ENCODE measurements at regions not wholly inside any gene's neighbourhood (a gene's known extent, or its start where the extent isn't known, plus 50 kb on each side); places are given as distances from the start of the nearest gene placed in this dataset.
A peak's percentile ranks its signal among the peaks of the same experiment; 100 is the strongest.

DNA sequence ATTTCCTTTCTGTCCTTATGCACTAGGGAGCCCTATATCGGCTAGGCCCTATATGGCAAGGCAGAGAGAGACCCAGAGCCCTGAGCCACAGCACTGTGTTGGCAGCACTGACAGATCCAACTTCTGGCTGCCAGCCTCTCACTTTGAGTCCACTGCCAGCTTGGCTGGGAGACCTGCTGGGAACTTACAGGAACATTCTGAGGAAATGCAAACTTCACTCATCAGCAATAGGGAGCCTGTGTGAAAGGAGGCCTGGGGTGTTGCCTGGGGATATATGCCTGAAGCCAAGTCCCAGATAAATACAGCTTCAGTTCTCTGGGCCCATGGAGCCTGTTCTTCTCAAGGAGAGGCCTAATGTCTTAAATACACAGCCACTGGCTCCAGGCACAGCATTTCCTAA is 78.0 kb downstream of the ADRB2 start:
- peaks cover 14% of the 10 kb centered on the region for H3K4me1 ChIP-seq (ENCODE audit: control insufficient read depth, insufficient read depth, low read length)
- H3K9ac ChIP-seq (ENCODE audit: low read length), result no peak overlapping the region
- H3K27ac ChIP-seq (ENCODE audit: low read depth, low read length), result peak overlapping the region; percentile 72
- H3K27me3 ChIP-seq (ENCODE audit: control insufficient read depth, insufficient read depth, low read length), result no peaks in the 10 kb centered on the region
- H3K36me3 ChIP-seq (ENCODE audit: control insufficient read depth, insufficient read depth, low read length), result no peaks in the 10 kb centered on the region
- H3K4me3 ChIP-seq (ENCODE audit: low read length), result no peak overlapping the region

DNA sequence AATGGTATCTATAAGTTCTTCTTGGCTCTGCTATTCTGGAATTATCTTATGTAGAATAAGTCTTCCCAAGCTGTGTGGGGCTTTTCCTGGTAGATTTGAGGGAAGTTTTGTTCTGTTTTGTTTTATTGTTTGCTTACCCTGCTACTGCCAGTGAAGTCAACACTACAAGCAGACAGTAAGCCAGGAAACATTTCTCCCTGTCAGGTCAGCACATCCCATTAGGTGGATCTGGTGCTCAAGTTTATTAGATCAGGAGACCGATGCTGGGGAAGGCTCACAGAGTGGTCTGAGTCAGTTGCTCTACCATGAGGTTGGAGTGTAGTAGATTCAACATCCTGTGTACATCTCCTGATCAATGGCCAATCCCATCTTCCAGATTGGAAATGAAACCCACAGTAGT is 79.1 kb downstream of the ADRB2 start:
- Histone ChIP-seq H3K4me3 (ENCODE audit: low read length) (no peak overlapping the region), H3K27me3 (ENCODE audit: control insufficient read depth, insufficient read depth, low read length) (no peaks in the 10 kb centered on the region), H3K9ac (ENCODE audit: low read length) (no peak overlapping the region), H3K4me1 (ENCODE audit: control insufficient read depth, insufficient read depth, low read length) (peaks cover 14% of the 10 kb centered on the region), H3K27ac (ENCODE audit: low read depth, low read length) (peak overlapping the region; percentile 53), H3K36me3 (ENCODE audit: control insufficient read depth, insufficient read depth, low read length) (no peaks in the 10 kb centered on the region)

DNA sequence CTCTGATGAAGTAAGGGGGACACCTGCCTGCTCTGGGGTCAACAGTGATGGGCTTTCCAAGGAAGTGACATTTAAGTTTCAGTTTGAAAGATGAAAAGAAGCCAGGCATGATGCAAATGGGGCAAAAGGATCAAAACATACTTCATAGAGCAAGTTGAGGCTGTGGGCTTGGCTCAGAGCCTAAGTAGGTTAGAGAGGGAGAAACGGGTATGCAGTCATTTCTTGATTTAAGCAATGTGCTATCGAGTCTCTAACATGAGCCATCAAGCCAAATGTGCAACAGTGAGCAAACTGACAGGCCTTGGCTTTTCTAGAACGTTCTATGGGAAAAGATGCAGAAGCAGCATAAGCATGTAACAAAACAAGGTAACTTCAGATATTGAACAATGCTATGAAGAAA is 80.6 kb downstream of the ADRB2 start:
- peaks cover 14% of the 10 kb centered on the region for H3K4me1 ChIP-seq (ENCODE audit: control insufficient read depth, insufficient read depth, low read length)
- H3K4me3 ChIP-seq (ENCODE audit: low read length), result no peak overlapping the region

DNA sequence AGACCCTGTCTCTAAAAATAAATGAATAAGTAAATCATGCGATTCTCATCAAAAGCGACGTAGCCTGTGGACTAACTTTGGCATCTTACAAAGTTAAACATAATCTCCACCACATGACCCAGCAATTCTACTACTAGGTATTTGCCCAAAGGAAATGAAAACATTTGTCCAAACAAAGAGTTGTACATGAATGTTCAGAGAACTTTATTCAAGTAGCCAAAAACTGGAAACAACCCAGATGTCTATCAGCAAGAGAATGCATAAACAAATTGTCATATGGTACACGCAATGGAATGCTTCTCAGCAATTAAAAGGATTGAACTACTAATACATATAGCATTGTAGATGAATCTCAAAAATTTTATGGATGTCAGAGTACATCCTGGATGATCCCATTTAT is 82.6 kb downstream of the ADRB2 start:
- no peaks in the 10 kb centered on the region for H3K27me3 ChIP-seq (ENCODE audit: control insufficient read depth, insufficient read depth, low read length)
- no peak overlapping the region for H3K27ac ChIP-seq (ENCODE audit: low read depth, low read length)
- H3K4me3 ChIP-seq (ENCODE audit: low read length), result no peak overlapping the region
- peaks cover 12% of the 10 kb centered on the region for H3K4me1 ChIP-seq (ENCODE audit: control insufficient read depth, insufficient read depth, low read length)
- no peak overlapping the region for H3K9ac ChIP-seq (ENCODE audit: low read length)
- H3K36me3 ChIP-seq (ENCODE audit: control insufficient read depth, insufficient read depth, low read length), result no peaks in the 10 kb centered on the region

More for the DNA sequence above, 80.6 kb downstream of the ADRB2 start:
- no peak overlapping the region for H3K9ac ChIP-seq (ENCODE audit: low read length)
- H3K27ac ChIP-seq (ENCODE audit: low read depth, low read length), result no peak overlapping the region
- no peaks in the 10 kb centered on the region for H3K27me3 ChIP-seq (ENCODE audit: control insufficient read depth, insufficient read depth, low read length)
- no peaks in the 10 kb centered on the region for H3K36me3 ChIP-seq (ENCODE audit: control insufficient read depth, insufficient read depth, low read length)

DNA sequence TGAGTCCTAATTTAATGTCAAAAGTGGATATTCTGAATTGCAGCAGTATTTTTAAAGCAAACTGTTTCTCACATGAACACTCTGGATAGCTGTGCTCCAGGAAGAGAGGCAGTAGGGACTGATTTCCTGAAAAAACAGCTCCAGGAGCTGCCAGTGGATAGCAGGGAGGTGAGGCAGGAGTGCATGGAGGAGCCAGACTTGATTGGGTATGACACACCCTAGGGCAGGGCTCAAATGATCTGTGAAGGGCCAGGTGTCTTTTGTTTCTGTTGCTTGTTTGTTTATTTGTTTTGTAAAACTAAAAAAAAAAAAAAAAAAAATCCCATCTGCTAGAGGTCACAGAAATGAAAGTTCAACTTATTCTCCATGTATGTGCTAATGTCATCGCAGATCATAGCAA is 83.4 kb downstream of the ADRB2 start:
- Histone ChIP-seq H3K27me3 (ENCODE audit: control insufficient read depth, insufficient read depth, low read length) (no peaks in the 10 kb centered on the region), H3K4me3 (ENCODE audit: low read length) (no peak overlapping the region), H3K27ac (ENCODE audit: low read depth, low read length) (no peak overlapping the region), H3K4me1 (ENCODE audit: control insufficient read depth, insufficient read depth, low read length) (peaks cover 11% of the 10 kb centered on the region), H3K36me3 (ENCODE audit: control insufficient read depth, insufficient read depth, low read length) (no peaks in the 10 kb centered on the region), H3K9ac (ENCODE audit: low read length) (no peak overlapping the region)

DNA sequence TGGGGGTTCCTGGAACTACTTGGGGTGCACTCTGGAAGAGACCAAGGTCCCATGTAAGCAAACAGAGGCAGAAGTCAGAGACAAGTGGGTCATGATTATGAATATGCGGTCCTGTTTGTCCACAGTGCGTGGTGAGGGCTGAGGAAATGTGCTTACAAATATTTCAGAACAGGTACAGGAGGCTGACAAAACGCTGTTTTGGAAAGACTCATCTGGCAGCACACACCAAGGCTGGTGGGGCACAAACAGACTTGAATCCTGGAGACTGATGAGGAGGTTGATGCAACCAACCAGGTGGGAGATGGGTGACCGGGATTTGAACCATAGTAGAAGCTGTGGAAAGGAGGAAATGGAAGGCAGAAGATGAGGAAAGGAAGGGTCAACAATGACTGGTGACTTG is 83.8 kb downstream of the ADRB2 start:
- Histone ChIP-seq H3K4me3 (ENCODE audit: low read length) (no peak overlapping the region), H3K9ac (ENCODE audit: low read length) (no peak overlapping the region), H3K27me3 (ENCODE audit: control insufficient read depth, insufficient read depth, low read length) (no peaks in the 10 kb centered on the region), H3K4me1 (ENCODE audit: control insufficient read depth, insufficient read depth, low read length) (peaks cover 7% of the 10 kb centered on the region), H3K27ac (ENCODE audit: low read depth, low read length) (no peak overlapping the region), H3K36me3 (ENCODE audit: control insufficient read depth, insufficient read depth, low read length) (no peaks in the 10 kb centered on the region)

DNA sequence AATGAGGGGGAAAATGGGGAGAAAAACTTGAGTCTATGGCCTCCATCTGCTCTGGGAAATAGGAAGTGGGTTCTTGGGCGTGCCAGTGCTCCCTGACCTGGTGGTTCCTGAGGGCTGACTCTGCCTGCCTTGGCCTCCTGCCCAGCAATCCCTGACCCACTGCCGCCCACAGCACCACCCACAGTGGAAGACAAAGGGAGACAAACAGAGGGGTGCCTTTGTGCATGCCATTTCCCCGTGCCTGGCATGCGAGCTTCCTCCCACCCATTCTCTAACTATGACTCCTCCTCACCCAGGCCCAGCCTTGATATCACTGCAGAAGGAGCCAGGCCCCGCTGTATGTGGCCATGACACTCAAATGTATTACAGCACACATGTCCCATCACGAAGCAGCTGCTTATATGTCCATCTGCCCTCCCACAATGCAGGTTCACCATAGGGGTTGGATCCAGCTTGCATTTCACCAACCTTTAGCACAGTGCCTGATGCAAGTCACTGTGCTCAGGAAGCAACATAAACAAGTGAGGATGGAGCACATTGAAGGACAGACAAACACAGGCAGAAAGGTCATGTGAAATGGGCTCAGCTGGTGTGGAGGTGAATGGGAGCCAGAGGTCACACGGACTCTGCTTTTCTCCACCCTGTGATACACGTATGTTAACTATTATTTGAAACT is 84.4 kb downstream of the ADRB2 start:
- H3K27me3 ChIP-seq (ENCODE audit: control insufficient read depth, insufficient read depth, low read length), result no peaks in the 10 kb centered on the region
- no peak overlapping the region for H3K27ac ChIP-seq (ENCODE audit: low read depth, low read length)
- H3K9ac ChIP-seq (ENCODE audit: low read length), result no peak overlapping the region
- H3K4me1 ChIP-seq (ENCODE audit: control insufficient read depth, insufficient read depth, low read length), result peaks cover 1% of the 10 kb centered on the region
- H3K36me3 ChIP-seq (ENCODE audit: control insufficient read depth, insufficient read depth, low read length), result no peaks in the 10 kb centered on the region
- H3K4me3 ChIP-seq (ENCODE audit: low read length), result no peak overlapping the region

DNA sequence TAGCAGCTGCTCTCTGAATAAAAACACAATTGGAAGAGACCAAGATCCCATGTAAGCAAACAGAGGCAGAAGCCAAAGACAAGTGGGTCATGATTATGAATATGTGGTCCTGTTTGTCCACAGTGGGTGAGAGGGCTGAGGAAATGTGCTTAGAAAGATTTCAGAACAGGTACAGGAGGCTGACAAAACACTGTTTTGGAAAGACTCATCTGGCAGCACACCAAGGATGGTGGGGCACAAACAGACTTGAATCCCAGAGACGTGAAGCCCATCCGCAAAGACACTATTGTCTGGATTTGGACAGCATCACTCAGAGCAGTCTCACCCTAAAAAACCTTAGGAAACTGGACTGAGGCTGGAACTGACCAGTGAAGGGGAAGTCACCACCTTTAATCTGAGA is 85.0 kb downstream of the ADRB2 start:
- H3K9ac ChIP-seq (ENCODE audit: low read length), result no peak overlapping the region
- no peak overlapping the region for H3K27ac ChIP-seq (ENCODE audit: low read depth, low read length)
- H3K4me3 ChIP-seq (ENCODE audit: low read length), result no peak overlapping the region
- no peaks in the 10 kb centered on the region for H3K4me1 ChIP-seq (ENCODE audit: control insufficient read depth, insufficient read depth, low read length)
- H3K27me3 ChIP-seq (ENCODE audit: control insufficient read depth, insufficient read depth, low read length), result no peaks in the 10 kb centered on the region
- no peaks in the 10 kb centered on the region for H3K36me3 ChIP-seq (ENCODE audit: control insufficient read depth, insufficient read depth, low read length)

DNA sequence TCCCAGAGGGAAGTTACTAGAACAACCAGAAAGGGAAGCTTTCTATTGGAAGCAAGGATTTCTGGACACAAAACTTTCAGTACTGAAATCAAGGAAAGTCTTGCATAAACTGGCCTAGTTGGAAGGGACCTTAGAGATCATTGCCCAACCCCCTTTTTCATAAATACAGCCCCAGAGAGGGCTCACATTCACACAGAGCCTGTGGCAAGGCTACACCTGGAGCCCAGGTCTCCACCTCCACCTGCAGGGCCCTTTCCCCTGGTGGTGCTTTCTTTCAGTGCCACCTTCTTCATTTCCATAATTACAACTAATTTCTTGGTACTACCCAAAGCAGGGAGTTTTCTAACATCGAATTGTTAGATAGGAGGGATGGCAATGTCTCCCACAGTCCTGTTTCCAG is 85.7 kb downstream of the ADRB2 start:
- Histone ChIP-seq H3K36me3 (ENCODE audit: control insufficient read depth, insufficient read depth, low read length) (no peaks in the 10 kb centered on the region), H3K4me3 (ENCODE audit: low read length) (no peak overlapping the region), H3K4me1 (ENCODE audit: control insufficient read depth, insufficient read depth, low read length) (no peaks in the 10 kb centered on the region), H3K9ac (ENCODE audit: low read length) (no peak overlapping the region), H3K27ac (ENCODE audit: low read depth, low read length) (no peak overlapping the region), H3K27me3 (ENCODE audit: control insufficient read depth, insufficient read depth, low read length) (no peaks in the 10 kb centered on the region)

DNA sequence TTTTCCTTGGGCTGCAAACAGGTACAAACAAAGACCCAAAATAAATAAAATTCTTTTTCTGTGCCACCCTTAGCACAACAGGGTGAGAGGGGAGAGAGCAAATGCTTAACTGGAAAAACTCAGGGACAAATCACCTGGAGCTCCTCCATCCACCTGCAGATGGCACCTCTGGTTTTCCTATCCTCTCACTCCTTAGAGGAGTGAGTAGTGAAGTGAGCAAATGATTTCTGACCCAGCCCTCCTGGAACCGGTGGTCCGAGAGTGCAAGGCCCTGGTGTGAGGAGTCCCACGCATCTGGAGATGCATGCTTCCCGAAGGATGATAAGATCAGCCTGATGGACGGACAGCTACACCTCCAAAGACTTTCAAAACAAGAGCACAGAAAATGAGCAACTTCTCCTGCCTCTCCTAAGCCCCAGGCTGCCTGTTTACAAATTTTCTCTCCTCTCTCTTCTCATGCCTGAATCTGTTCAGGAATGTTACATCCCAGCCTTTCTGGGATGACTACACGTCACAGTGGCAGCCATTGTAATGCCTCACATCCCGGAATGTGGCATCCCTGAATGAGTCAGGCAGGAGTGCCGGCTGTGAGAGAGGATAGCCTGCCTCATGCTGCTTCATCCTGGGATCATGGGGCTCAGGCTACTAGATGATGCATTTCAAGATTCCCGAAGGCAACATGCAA is 86.4 kb downstream of the ADRB2 start:
- Histone ChIP-seq H3K4me3 (ENCODE audit: low read length) (no peak overlapping the region), H3K27ac (ENCODE audit: low read depth, low read length) (no peak overlapping the region), H3K36me3 (ENCODE audit: control insufficient read depth, insufficient read depth, low read length) (no peaks in the 10 kb centered on the region), H3K4me1 (ENCODE audit: control insufficient read depth, insufficient read depth, low read length) (no peaks in the 10 kb centered on the region), H3K27me3 (ENCODE audit: control insufficient read depth, insufficient read depth, low read length) (no peaks in the 10 kb centered on the region), H3K9ac (ENCODE audit: low read length) (no peak overlapping the region)

DNA sequence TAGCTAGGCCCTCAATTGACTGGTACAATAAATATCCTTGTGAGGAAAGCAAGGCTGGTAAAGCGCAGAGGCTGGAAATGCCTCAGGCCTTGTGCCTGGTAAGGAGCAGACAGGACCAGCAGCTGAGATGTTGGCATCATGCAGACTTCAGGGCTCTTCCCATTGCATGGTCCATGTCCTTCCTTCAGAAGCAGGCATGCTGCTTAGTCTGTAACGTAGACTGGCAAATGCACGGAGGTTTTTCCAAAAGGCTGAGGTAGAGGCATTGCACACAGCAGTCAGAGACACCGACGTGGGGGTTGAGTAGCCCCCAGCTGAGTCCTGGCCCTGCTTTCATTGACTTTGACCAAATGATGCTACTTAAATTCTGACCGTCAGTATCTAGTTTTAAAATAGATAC is 87.1 kb downstream of the ADRB2 start:
- H3K27ac ChIP-seq (ENCODE audit: low read depth, low read length), result no peak overlapping the region
- no peak overlapping the region for H3K9ac ChIP-seq (ENCODE audit: low read length)
- no peaks in the 10 kb centered on the region for H3K4me1 ChIP-seq (ENCODE audit: control insufficient read depth, insufficient read depth, low read length)

DNA sequence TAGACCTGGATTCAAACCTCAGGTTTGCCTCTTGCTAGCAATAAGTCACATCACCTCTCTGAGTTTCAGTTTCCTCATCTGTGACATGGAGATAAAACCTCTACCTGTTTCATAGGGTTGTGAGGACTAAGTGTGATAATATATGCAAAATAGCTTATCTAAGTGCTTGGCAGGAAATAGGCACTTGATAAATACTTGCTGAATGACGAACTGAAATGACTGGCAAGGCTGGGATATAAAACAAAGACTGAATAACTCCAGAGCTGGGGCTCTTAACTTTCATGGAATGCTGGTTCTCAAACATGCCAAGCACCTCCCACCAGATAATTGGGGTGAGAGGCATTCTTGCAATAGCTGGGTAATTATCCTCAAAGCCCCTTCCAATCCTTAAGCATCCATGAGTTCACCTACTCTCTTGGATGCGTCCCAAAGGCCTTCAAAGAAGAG is 87.6 kb downstream of the ADRB2 start:
- no peak overlapping the region for H3K9ac ChIP-seq (ENCODE audit: low read length)
- H3K4me1 ChIP-seq (ENCODE audit: control insufficient read depth, insufficient read depth, low read length), result no peaks in the 10 kb centered on the region
- no peaks in the 10 kb centered on the region for H3K27me3 ChIP-seq (ENCODE audit: control insufficient read depth, insufficient read depth, low read length)
- no peak overlapping the region for H3K27ac ChIP-seq (ENCODE audit: low read depth, low read length)
- no peaks in the 10 kb centered on the region for H3K36me3 ChIP-seq (ENCODE audit: control insufficient read depth, insufficient read depth, low read length)
- no peak overlapping the region for H3K4me3 ChIP-seq (ENCODE audit: low read length)

More for the DNA sequence above, 87.1 kb downstream of the ADRB2 start:
- Histone ChIP-seq H3K36me3 (ENCODE audit: control insufficient read depth, insufficient read depth, low read length) (no peaks in the 10 kb centered on the region), H3K4me3 (ENCODE audit: low read length) (no peak overlapping the region), H3K27me3 (ENCODE audit: control insufficient read depth, insufficient read depth, low read length) (no peaks in the 10 kb centered on the region)

DNA sequence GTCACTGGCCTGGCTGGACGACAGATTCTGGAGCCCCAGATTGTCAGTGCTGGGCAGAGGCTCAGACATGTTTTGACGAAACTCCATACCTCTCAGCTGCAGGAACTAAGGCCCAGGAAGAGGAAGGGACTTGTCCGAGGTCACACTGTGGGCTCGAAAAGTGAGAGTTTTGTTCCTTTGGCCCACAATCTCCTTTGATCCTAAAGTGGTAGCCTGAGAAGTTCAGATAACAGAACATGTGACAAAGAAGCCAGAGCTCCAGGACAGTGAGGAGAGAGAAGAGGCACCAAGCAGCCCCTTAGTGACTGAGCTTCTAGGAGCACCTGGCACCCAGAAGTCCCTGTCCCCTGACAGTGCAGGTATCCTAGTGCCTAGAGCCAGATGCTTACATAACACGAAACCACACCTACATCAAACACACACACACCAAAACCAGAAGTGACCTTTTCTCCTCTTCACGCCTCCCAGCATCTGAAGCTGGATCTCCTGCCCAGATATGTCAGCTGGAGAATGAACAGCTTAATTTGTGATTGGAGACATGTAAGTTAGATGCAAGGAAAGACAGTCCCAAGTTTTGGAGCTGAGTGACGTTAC is 88.9 kb downstream of the ADRB2 start:
- H3K27me3 ChIP-seq (ENCODE audit: control insufficient read depth, insufficient read depth, low read length), result no peaks in the 10 kb centered on the region
- H3K4me1 ChIP-seq (ENCODE audit: control insufficient read depth, insufficient read depth, low read length), result no peaks in the 10 kb centered on the region
- no peaks in the 10 kb centered on the region for H3K36me3 ChIP-seq (ENCODE audit: control insufficient read depth, insufficient read depth, low read length)
- no peak overlapping the region for H3K9ac ChIP-seq (ENCODE audit: low read length)
- H3K4me3 ChIP-seq (ENCODE audit: low read length), result no peak overlapping the region
- no peak overlapping the region for H3K27ac ChIP-seq (ENCODE audit: low read depth, low read length)

All from rectal smooth muscle tissue (tissue), 1 donor.